ENCODE measurements at regions not wholly inside any gene's neighbourhood (a gene's known extent, or its start where the extent isn't known, plus 50 kb on each side); places are given as distances from the start of the nearest gene placed in this dataset.

DNA sequence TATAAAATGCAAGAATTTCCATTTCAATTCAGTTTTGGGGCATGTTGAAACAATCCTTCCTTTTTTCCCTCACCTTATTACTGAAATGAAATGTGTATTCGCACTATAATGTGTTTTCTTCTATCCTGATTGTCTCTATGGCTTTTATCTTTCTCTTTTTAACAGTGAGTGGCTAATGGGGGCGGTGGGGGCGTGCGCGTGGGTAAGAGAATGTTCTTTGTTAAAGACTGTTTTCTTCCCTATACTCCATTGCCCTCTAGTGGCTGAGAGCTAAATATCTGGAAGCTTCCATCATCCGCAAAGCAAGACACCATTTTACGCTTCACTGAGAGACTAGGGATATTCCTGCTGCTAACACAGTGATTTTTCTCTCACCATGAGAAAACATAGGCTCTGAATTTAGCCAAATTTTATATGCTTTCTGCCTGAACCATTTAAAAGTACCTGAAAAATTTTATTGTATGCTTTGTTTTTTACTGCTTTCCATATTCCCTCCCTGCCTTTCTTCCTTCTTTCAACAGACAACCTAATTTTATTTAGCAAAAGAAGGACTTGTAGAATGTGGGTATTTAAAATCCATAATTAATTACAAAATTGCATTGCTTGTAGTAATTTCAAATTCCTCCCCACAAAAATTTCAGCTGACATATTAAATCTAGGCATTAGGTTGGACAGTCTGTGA is 194.0 kb downstream of the GASK1B start:
- Mint-ChIP-seq H3K4me1 (ENCODE audit: low read depth) (peaks cover 3% of the 10 kb centered on the region), H3K4me3 (no peak overlapping the region), H3K27ac (no peak overlapping the region), H3K27me3 (ENCODE audit: low read depth) (peaks cover 4% of the 10 kb centered on the region), H3K36me3 (ENCODE audit: low read depth) (no peaks in the 10 kb centered on the region), H3K9me3 (no peaks in the 10 kb centered on the region)
- peak; percentile 11 for DNase-seq
- intact Hi-C loops (cut with micrococcal nuclease), result loop anchor here (1.0 to 10.0 kb wide), 2 partner anchors 762 to 1684 kb away; no protein-coding TSS in a partner anchor
- CTCF ChIA-PET, result interaction anchor here (0.6 to 1.4 kb wide), 5 partner anchors 11 to 717 kb away, joined by 3 read pairs; no protein-coding TSS in a partner anchor

- H3K9me3 Mint-ChIP-seq, result no peaks in the 10 kb centered on the region
- no peaks in the 10 kb centered on the region for H3K36me3 Mint-ChIP-seq (ENCODE audit: low read depth)
- intact Hi-C loops (cut with micrococcal nuclease), result loop anchor here (10.0 kb wide), 1 partner anchor 1682 kb away; no protein-coding TSS in a partner anchor
- CTCF ChIA-PET, result interaction anchor here (0.6 kb wide), 2 partner anchors 217 to 517 kb away, joined by 3 to 4 read pairs; no protein-coding TSS in a partner anchor
- no peak for DNase-seq
- no peak overlapping the region for H3K4me3 Mint-ChIP-seq
- no peak overlapping the region for H3K27ac Mint-ChIP-seq
- peaks cover 3% of the 10 kb centered on the region for H3K4me1 Mint-ChIP-seq (ENCODE audit: low read depth)
- peaks cover 4% of the 10 kb centered on the region for H3K27me3 Mint-ChIP-seq (ENCODE audit: low read depth)
Measured at GRCh38 chr4:157977086-157977485, 195.7 kb downstream of the GASK1B start.

GRCh38 chr4:157973297-157973696 is 199.5 kb downstream of the GASK1B start:
- H3K4me3 Mint-ChIP-seq, result no peak overlapping the region
- peaks cover 3% of the 10 kb centered on the region for H3K27me3 Mint-ChIP-seq (ENCODE audit: low read depth)
- CTCF ChIA-PET, result no interaction called here
- intact Hi-C loops (cut with micrococcal nuclease), result loop anchor here (10.0 kb wide), 1 partner anchor 1678 kb away; no protein-coding TSS in a partner anchor
- no peaks in the 10 kb centered on the region for H3K4me1 Mint-ChIP-seq (ENCODE audit: low read depth)
- H3K9me3 Mint-ChIP-seq, result no peaks in the 10 kb centered on the region
- DNase-seq, result no peak
- H3K27ac Mint-ChIP-seq, result no peak overlapping the region
- no peaks in the 10 kb centered on the region for H3K36me3 Mint-ChIP-seq (ENCODE audit: low read depth)

GRCh38 chr4:157964463-157964862 is 208.4 kb downstream of the GASK1B start:
- no peak overlapping the region for H3K4me3 Mint-ChIP-seq
- no peaks in the 10 kb centered on the region for H3K36me3 Mint-ChIP-seq (ENCODE audit: low read depth)
- no peaks in the 10 kb centered on the region for H3K4me1 Mint-ChIP-seq (ENCODE audit: low read depth)
- H3K27me3 Mint-ChIP-seq (ENCODE audit: low read depth), result peaks cover 7% of the 10 kb centered on the region
- CTCF ChIA-PET, result no interaction called here
- no peak for DNase-seq
- H3K27ac Mint-ChIP-seq, result no peak overlapping the region
- H3K9me3 Mint-ChIP-seq, result no peaks in the 10 kb centered on the region
- intact Hi-C loops (cut with micrococcal nuclease), result no loop called here

GRCh38 chr4:157961229-157961990 is 211.4 kb downstream of the GASK1B start:
- Mint-ChIP-seq H3K36me3 (ENCODE audit: low read depth) (no peaks in the 10 kb centered on the region), H3K4me3 (no peak overlapping the region), H3K9me3 (no peaks in the 10 kb centered on the region), H3K27me3 (ENCODE audit: low read depth) (peaks cover 6% of the 10 kb centered on the region), H3K4me1 (ENCODE audit: low read depth) (no peaks in the 10 kb centered on the region), H3K27ac (no peak overlapping the region)
- CTCF ChIA-PET, result no interaction called here
- intact Hi-C loops (cut with micrococcal nuclease), result no loop called here
- no peak for DNase-seq

GRCh38 chr4:157957905-157958304 is 214.9 kb downstream of the GASK1B start:
- no peaks in the 10 kb centered on the region for H3K9me3 Mint-ChIP-seq
- H3K4me1 Mint-ChIP-seq (ENCODE audit: low read depth), result no peaks in the 10 kb centered on the region
- no peak for DNase-seq
- H3K27ac Mint-ChIP-seq, result no peak overlapping the region
- intact Hi-C loops (cut with micrococcal nuclease), result no loop called here
- no peak overlapping the region for H3K4me3 Mint-ChIP-seq
- H3K27me3 Mint-ChIP-seq (ENCODE audit: low read depth), result peaks cover 2% of the 10 kb centered on the region
- H3K36me3 Mint-ChIP-seq (ENCODE audit: low read depth), result no peaks in the 10 kb centered on the region
- CTCF ChIA-PET, result no interaction called here

GRCh38 chr4:157942017-157942416 is 230.8 kb downstream of the GASK1B start:
- CTCF ChIA-PET, result no interaction called here
- H3K4me3 Mint-ChIP-seq, result no peak overlapping the region
- no peak for DNase-seq
- no peaks in the 10 kb centered on the region for H3K36me3 Mint-ChIP-seq (ENCODE audit: low read depth)
- H3K4me1 Mint-ChIP-seq (ENCODE audit: low read depth), result no peaks in the 10 kb centered on the region
- H3K27ac Mint-ChIP-seq, result no peak overlapping the region
- H3K27me3 Mint-ChIP-seq (ENCODE audit: low read depth), result no peaks in the 10 kb centered on the region
- intact Hi-C loops (cut with micrococcal nuclease), result no loop called here
- no peaks in the 10 kb centered on the region for H3K9me3 Mint-ChIP-seq

- H3K36me3 Mint-ChIP-seq (ENCODE audit: low read depth), result no peaks in the 10 kb centered on the region
- no peaks in the 10 kb centered on the region for H3K9me3 Mint-ChIP-seq
- DNase-seq, result no peak
- H3K4me1 Mint-ChIP-seq (ENCODE audit: low read depth), result no peaks in the 10 kb centered on the region
- CTCF ChIA-PET, result no interaction called here
- H3K4me3 Mint-ChIP-seq, result no peak overlapping the region
- no peaks in the 10 kb centered on the region for H3K27me3 Mint-ChIP-seq (ENCODE audit: low read depth)
- intact Hi-C loops (cut with micrococcal nuclease), result no loop called here
- H3K27ac Mint-ChIP-seq, result no peak overlapping the region
Measured at GRCh38 chr4:157934151-157934550, 238.7 kb downstream of the GASK1B start.

- no peaks in the 10 kb centered on the region for H3K27me3 Mint-ChIP-seq (ENCODE audit: low read depth)
- H3K9me3 Mint-ChIP-seq, result no peaks in the 10 kb centered on the region
- no peak overlapping the region for H3K4me3 Mint-ChIP-seq
- H3K36me3 Mint-ChIP-seq (ENCODE audit: low read depth), result no peaks in the 10 kb centered on the region
- DNase-seq, result no peak
- no peaks in the 10 kb centered on the region for H3K4me1 Mint-ChIP-seq (ENCODE audit: low read depth)
- H3K27ac Mint-ChIP-seq, result no peak overlapping the region
- intact Hi-C loops (cut with micrococcal nuclease), result no loop called here
- CTCF ChIA-PET, result no interaction called here
Measured at GRCh38 chr4:157932936-157933335, 239.9 kb downstream of the GASK1B start.

- CTCF ChIA-PET, result no interaction called here
- Mint-ChIP-seq H3K9me3 (peaks cover 3% of the 10 kb centered on the region), H3K36me3 (ENCODE audit: low read depth) (no peaks in the 10 kb centered on the region), H3K27me3 (ENCODE audit: low read depth) (no peaks in the 10 kb centered on the region), H3K27ac (no peak overlapping the region), H3K4me3 (no peak overlapping the region), H3K4me1 (ENCODE audit: low read depth) (no peaks in the 10 kb centered on the region)
- DNase-seq, result no peak
- intact Hi-C loops (cut with micrococcal nuclease), result no loop called here
Measured at GRCh38 chr4:157929486-157929885, 243.3 kb downstream of the GASK1B start.

- Mint-ChIP-seq H3K36me3 (ENCODE audit: low read depth) (no peaks in the 10 kb centered on the region), H3K27ac (no peak overlapping the region), H3K9me3 (peaks cover 11% of the 10 kb centered on the region), H3K4me1 (ENCODE audit: low read depth) (no peaks in the 10 kb centered on the region), H3K27me3 (ENCODE audit: low read depth) (no peaks in the 10 kb centered on the region), H3K4me3 (no peak overlapping the region)
- DNase-seq, result no peak
- CTCF ChIA-PET, result no interaction called here
- intact Hi-C loops (cut with micrococcal nuclease), result no loop called here
Measured at GRCh38 chr4:157918036-157918832, 254.6 kb downstream of the GASK1B start.

DNA sequence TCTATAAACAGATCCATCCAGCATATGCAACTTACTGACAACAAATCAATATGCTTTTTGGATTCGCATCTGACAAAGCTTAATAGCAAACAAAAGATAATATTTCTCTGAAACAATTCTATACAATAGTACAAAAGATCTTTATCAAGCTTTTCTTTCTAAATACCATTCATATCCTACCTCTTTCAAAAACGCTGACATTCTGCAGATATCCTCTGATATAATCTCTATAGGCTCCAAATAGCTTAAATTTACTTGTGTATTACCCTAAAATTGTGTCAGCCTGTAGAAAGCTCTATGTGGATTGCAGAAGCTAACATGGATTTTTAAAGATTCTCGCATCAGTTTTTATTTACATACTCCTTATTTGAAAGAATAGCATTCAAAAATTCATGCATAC is 260.6 kb downstream of the GASK1B start:
- H3K36me3 Mint-ChIP-seq (ENCODE audit: low read depth), result no peaks in the 10 kb centered on the region
- H3K27me3 Mint-ChIP-seq (ENCODE audit: low read depth), result no peaks in the 10 kb centered on the region
- no peak overlapping the region for H3K4me3 Mint-ChIP-seq
- H3K9me3 Mint-ChIP-seq, result no peaks in the 10 kb centered on the region
- no peak overlapping the region for H3K27ac Mint-ChIP-seq
- no peak for DNase-seq
- H3K4me1 Mint-ChIP-seq (ENCODE audit: low read depth), result no peaks in the 10 kb centered on the region
- intact Hi-C loops (cut with micrococcal nuclease), result no loop called here
- CTCF ChIA-PET, result no interaction called here

Measured in activated naive CD4-positive, alpha-beta T cell treated with anti-CD3 and anti-CD28 coated beads for 36 hours (primary cell).